Endothelial cell of umbilical vein (primary cell): ENCODE measurements at regions not wholly inside any gene's neighbourhood (a gene's known extent, or its start where the extent isn't known, plus 50 kb on each side); places are given as distances from the start of the nearest gene placed in this dataset.

Experiments
- BruUV-seq: library from RNA; stranded (reverse); fragments of 400-500 nt; replicated peaks from 2 replicates; lab custom pipeline; 2021; lab: Mats Ljungman, UMichigan
- CTCF ChIA-PET: fragments of 300-600, 350-600 bp; sonication (Branson Sonifier 250); formaldehyde crosslinking; loops from one replicate; lab custom pipeline; 2021; ENCODE audit warnings: antibody characterized with exemption, inconsistent platforms; lab: Charles Lee
- POLR2A ChIA-PET: fragments of 300-600, 350-600 bp; sonication (Branson Sonifier 250); formaldehyde crosslinking; loops from one replicate; lab custom pipeline; 2021; ENCODE audit warnings: antibody characterized with exemption, inconsistent platforms; lab: Charles Lee
- DNase-seq: peaks from one replicate; pipeline ENCODE4 v3.0.0-alpha.2; 2011; ENCODE audit warnings: low read depth, low spot score
- FAIRE-seq: peaks from 2 replicates; lab custom pipeline; 2011; peaks lifted over from hg19 to GRCh38; lab: Jason Lieb, UNC
- H2AFZ ChIP-seq: 2 replicates; pipeline ENCODE4 v1.6.0; 2012; ENCODE audit warnings: low read depth, low read length, control low read depth, inconsistent platforms
- H3K27ac ChIP-seq: 2 replicates; pipeline ENCODE4 v1.5.1; 2011; ENCODE audit warnings: low read depth, mild to moderate bottlenecking, control low read depth, low read length, moderate library complexity; ENCODE audit not compliant: insufficient read depth
- H3K27me3 ChIP-seq, 2 experiments: 2 replicates each; pipeline versions ENCODE4 v1.6.0 to v1.6.1; 2011; ENCODE audit warnings: low read length in 2 of 2, mixed read lengths in 1 of 2; ENCODE audit not compliant: control insufficient read depth in 2 of 2, insufficient read depth in 2 of 2
- H3K36me3 ChIP-seq, 2 experiments: 2 replicates in 1 of 2; 3 replicates in 1 of 2; pipeline ENCODE4 v1.5.1; 2011; ENCODE audit warnings: low read length in 2 of 2, mild to moderate bottlenecking in 1 of 2, moderate library complexity in 1 of 2; ENCODE audit not compliant: control insufficient read depth in 2 of 2, insufficient read depth in 2 of 2; ENCODE audit errors: extremely low read depth in 1 of 2
- H3K4me1 ChIP-seq: 3 replicates; pipeline ENCODE4 v1.5.1; 2011; ENCODE audit warnings: mild to moderate bottlenecking, low read length; ENCODE audit not compliant: control insufficient read depth, insufficient read depth; ENCODE audit errors: extremely low read depth
- H3K4me2 ChIP-seq: 2 replicates; pipeline ENCODE4 v1.6.1; 2011; ENCODE audit warnings: low read length, control low read depth, mixed read lengths; ENCODE audit not compliant: insufficient read depth
- H3K4me3 ChIP-seq, 3 experiments: fragments of 200-600 bp in 1 of 3; sonication (generic), shearing (Covaris generic) in 1 of 3; replicated peaks in 1 of 3; 2 replicates each; pipeline ENCODE4 v1.5.1; 2011 to 2016; ENCODE audit warnings: control low read depth in 3 of 3, low read length in 3 of 3, mild to moderate bottlenecking in 2 of 3, inconsistent platforms in 1 of 3, low read depth in 1 of 3, moderate library complexity in 1 of 3; ENCODE audit not compliant: insufficient read depth in 1 of 3
- H3K79me2 ChIP-seq: 2 replicates; pipeline ENCODE4 v1.6.0; 2012; ENCODE audit warnings: low read length, inconsistent platforms; ENCODE audit not compliant: control insufficient read depth, insufficient read depth
- H3K9ac ChIP-seq: replicated peaks from 2 replicates; pipeline ENCODE3; 2011; ENCODE audit warnings: low read length, control low read depth; ENCODE audit not compliant: insufficient read depth; ENCODE audit errors: extremely low read depth
- H3K9me1 ChIP-seq: replicated peaks from 3 replicates; pipeline ENCODE4 v1.6.0; 2011; ENCODE audit warnings: mild to moderate bottlenecking, low read length; ENCODE audit not compliant: control insufficient read depth, insufficient read depth; ENCODE audit errors: extremely low read depth
- H3K9me3 ChIP-seq: replicated peaks from 2 replicates; pipeline ENCODE4 v1.5.1; 2012; ENCODE audit warnings: low read length, inconsistent platforms; ENCODE audit not compliant: control insufficient read depth, insufficient read depth
- H4K20me1 ChIP-seq: replicated peaks from 2 replicates; pipeline ENCODE3; 2011; ENCODE audit warnings: mild to moderate bottlenecking, low read length; ENCODE audit not compliant: control insufficient read depth, insufficient read depth; ENCODE audit errors: extremely low read depth
- CTCF ChIP-seq, 2 donors: IDR thresholded peaks; 1 replicate in 1 of 2; 2 replicates in 1 of 2; pipeline ENCODE4 v1.5.1; 2011; ENCODE audit warnings: low read length in 2 of 2, mild to moderate bottlenecking in 2 of 2, moderate library complexity in 2 of 2, control low read depth in 1 of 2, inconsistent platforms in 1 of 2, low read depth in 1 of 2; ENCODE audit not compliant: insufficient read depth in 1 of 2; ENCODE audit errors: extremely low read depth in 1 of 2
- EZH2 ChIP-seq: IDR thresholded peaks from 2 replicates; pipeline ENCODE4 v1.6.1; 2012; ENCODE audit warnings: borderline replicate concordance, low read depth, mild to moderate bottlenecking, moderate library complexity, low read length, inconsistent platforms; ENCODE audit not compliant: severe bottlenecking
- FOS ChIP-seq: IDR thresholded peaks from 2 replicates; pipeline ENCODE4 v1.6.1; 2011; ENCODE audit warnings: mild to moderate bottlenecking, low read length, moderate library complexity, borderline replicate concordance; ENCODE audit not compliant: insufficient read depth
- GATA2 ChIP-seq: IDR thresholded peaks from 2 replicates; pipeline ENCODE4 v1.7.0; 2011; ENCODE audit warnings: low read depth, mild to moderate bottlenecking, moderate library complexity, mixed read lengths, low read length; ENCODE audit not compliant: insufficient read length, insufficient read depth
- JUN ChIP-seq: IDR thresholded peaks from 2 replicates; pipeline ENCODE4 v1.6.1; 2011; ENCODE audit warnings: borderline replicate concordance, low read depth; ENCODE audit not compliant: insufficient read length, insufficient read depth
- MAX ChIP-seq: IDR thresholded peaks from 2 replicates; pipeline ENCODE4 v1.6.1; 2011; ENCODE audit not compliant: insufficient read depth, insufficient read length
- MYC ChIP-seq: IDR thresholded peaks from one replicate; pipeline ENCODE4 v1.6.1; 2011; ENCODE audit warnings: mild to moderate bottlenecking, low read depth, low read length
- POLR2A ChIP-seq: IDR thresholded peaks from 2 replicates; pipeline ENCODE4 v1.6.1; 2012; ENCODE audit warnings: low read depth, mild to moderate bottlenecking, control low read depth, low read length
- POLR2AphosphoS5 ChIP-seq: IDR thresholded peaks from 2 replicates; pipeline ENCODE4 v1.6.1; 2012; ENCODE audit warnings: low read depth, mild to moderate bottlenecking, control low read depth, low read length, moderate library complexity; ENCODE audit not compliant: insufficient read depth
- dilution Hi-C: fragments of 300-500 bp; cut with MboI; formaldehyde crosslinking; loops from one replicate; pipeline ENCODE4 v1.15.0; 2019; ENCODE audit warnings: low sequenced_read_pairs; ENCODE audit not compliant: extremely low pct_ligation_motif_present
- intact Hi-C: fragments of 100-400 bp; cut with micrococcal nuclease; formaldehyde crosslinking; loops from one replicate; pipeline ENCODE4 v1.10.0; 2022

DNA sequence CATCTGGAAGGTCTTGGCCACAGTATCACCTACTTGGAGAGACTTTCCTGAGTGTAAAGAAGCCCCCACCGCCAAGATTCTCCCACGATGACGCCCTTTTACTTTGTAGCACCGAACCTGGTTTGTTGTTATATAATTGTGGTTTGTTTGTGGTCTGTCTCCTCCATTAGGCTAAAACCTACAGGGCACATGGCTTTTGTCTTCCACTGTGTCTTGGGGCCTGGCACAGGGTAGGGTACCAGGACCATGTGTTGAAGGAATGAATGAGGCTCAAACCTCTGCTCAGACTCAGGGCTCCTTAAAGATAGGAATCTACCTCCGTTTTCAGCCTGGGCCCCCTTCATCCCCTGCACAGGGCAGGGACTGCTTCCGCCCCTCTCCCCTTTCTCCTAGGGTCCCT lies 59.4 kb upstream of the CCDC167 start:
- ChIA-PET CTCF (interaction anchor here (0.8 to 2.3 kb wide), 3 partner anchors 21 to 74 kb away, joined by 3 to 13 read pairs (median 7); partner anchors contain the start of gene CCDC167), POLR2A (no interaction called here)
- TF ChIP-seq MAX (no peak), CTCF (IDR thresholded peaks at IDR 0.05; ENCODE audit: extremely low read depth in 1 of 2, insufficient read depth in 1 of 2, low read depth in 1 of 2, low read length in 2 of 2) (no peak), EZH2 (no peak), JUN (no peak), POLR2A (no peak), GATA2 (no peak), POLR2AphosphoS5 (no peak), MYC (no peak), FOS (no peak)

More for the DNA sequence above, 59.4 kb upstream of the CCDC167 start:
- Histone ChIP-seq H3K36me3 (no peaks in the 10 kb centered on the region), H3K4me2 (no peak overlapping the region), H3K9me3 (no peaks in the 10 kb centered on the region), H3K27me3 (peaks cover 2 to 13% of the 10 kb centered on the region in 2 experiments), H3K79me2 (no peaks in the 10 kb centered on the region), H3K4me1 (peaks cover 4% of the 10 kb centered on the region), H4K20me1 (no peaks in the 10 kb centered on the region), H3K27ac (no peak overlapping the region), H3K9ac (no peak overlapping the region), H3K4me3 (no peak overlapping the region), H2AFZ (no peak overlapping the region), H3K9me1 (no peaks in the 10 kb centered on the region)
- no TSS peak for BruUV-seq
- DNase-seq (no peak), FAIRE-seq (no peak)
- intact Hi-C loops (no loop called here), dilution Hi-C loops (no loop called here)
